Mesenchymal stem cell (in vitro differentiated cells and primary cell): ENCODE measurements at regions not wholly inside any gene's neighbourhood (a gene's known extent, or its start where the extent isn't known, plus 50 kb on each side); places are given as distances from the start of the nearest gene placed in this dataset.

Experiments
- DNase-seq: peaks from one replicate; pipeline ENCODE4 v3.0.0-alpha.2; 2013
- H2AFZ ChIP-seq: one replicate; pipeline ENCODE4 v1.6.1; 2013; ENCODE audit warnings: low read depth, mild to moderate bottlenecking, control low read depth, inconsistent platforms, low read length, moderate library complexity
- H2AK5ac ChIP-seq: 2 replicates; pipeline ENCODE4 v1.6.1; 2013; ENCODE audit warnings: low read length, moderate library complexity, mild to moderate bottlenecking, inconsistent platforms; ENCODE audit not compliant: severe bottlenecking
- H2BK120ac ChIP-seq: one replicate; pipeline ENCODE4 v1.6.1; 2013; ENCODE audit warnings: low read depth, mild to moderate bottlenecking, inconsistent platforms, low read length, moderate library complexity
- H2BK12ac ChIP-seq, 2 experiments: one replicate each; pipeline ENCODE4 v1.6.1; 2013; ENCODE audit warnings: inconsistent platforms in 2 of 2, low read length in 2 of 2, mild to moderate bottlenecking in 2 of 2, moderate library complexity in 2 of 2, control low read depth in 1 of 2
- H2BK15ac ChIP-seq: one replicate; pipeline ENCODE4 v1.6.1; 2013; ENCODE audit warnings: mild to moderate bottlenecking, low read depth, inconsistent platforms; ENCODE audit not compliant: poor library complexity, severe bottlenecking
- H2BK5ac ChIP-seq: 2 replicates; pipeline ENCODE4 v1.6.1; 2013; ENCODE audit warnings: low read depth, mild to moderate bottlenecking, low read length, control low read depth, inconsistent platforms; ENCODE audit not compliant: poor library complexity, severe bottlenecking
- H3K14ac ChIP-seq, 2 experiments: one replicate each; pipeline ENCODE4 v1.6.1; 2013; ENCODE audit warnings: inconsistent platforms in 2 of 2, low read length in 2 of 2, control low read depth in 1 of 2, mild to moderate bottlenecking in 1 of 2, moderate library complexity in 1 of 2
- H3K18ac ChIP-seq, 2 experiments: one replicate each; pipeline ENCODE4 v1.6.1; 2013; ENCODE audit warnings: inconsistent platforms in 2 of 2, low read length in 2 of 2, control low read depth in 1 of 2, low read depth in 1 of 2, mild to moderate bottlenecking in 1 of 2
- H3K23ac ChIP-seq, 2 experiments: one replicate each; pipeline ENCODE4 v1.6.1; 2013; ENCODE audit warnings: inconsistent platforms in 2 of 2, low read length in 2 of 2, mild to moderate bottlenecking in 2 of 2, moderate library complexity in 2 of 2, control low read depth in 1 of 2
- H3K27ac ChIP-seq: 2 replicates; pipeline ENCODE4 v1.5.1; 2013; ENCODE audit warnings: mild to moderate bottlenecking, moderate library complexity, low read length, control low read depth, inconsistent platforms; ENCODE audit not compliant: poor library complexity, severe bottlenecking
- H3K27me3 ChIP-seq, 2 experiments: 2 replicates each; pipeline versions ENCODE4 v1.6.1 to v1.7.0; 2013; ENCODE audit warnings: low read length in 2 of 2, mild to moderate bottlenecking in 2 of 2, moderate library complexity in 2 of 2, control low read depth in 1 of 2, inconsistent platforms in 1 of 2; ENCODE audit not compliant: control insufficient read depth in 1 of 2, insufficient read depth in 1 of 2
- H3K36me3 ChIP-seq, 2 experiments: 2 replicates each; pipeline versions ENCODE4 v1.6.1 to v1.7.0; 2013; ENCODE audit warnings: low read length in 2 of 2, control low read depth in 1 of 2, inconsistent platforms in 1 of 2, low read depth in 1 of 2, mild to moderate bottlenecking in 1 of 2; ENCODE audit not compliant: insufficient read depth in 2 of 2, control insufficient read depth in 1 of 2
- H3K4ac ChIP-seq, 2 experiments: one replicate each; pipeline ENCODE4 v1.6.1; 2013; ENCODE audit warnings: inconsistent platforms in 2 of 2, low read length in 2 of 2, mild to moderate bottlenecking in 2 of 2, moderate library complexity in 2 of 2, control low read depth in 1 of 2, low read depth in 1 of 2
- H3K4me1 ChIP-seq: 2 replicates; pipeline ENCODE4 v1.6.1; 2013; ENCODE audit warnings: low read depth, low read length, control low read depth; ENCODE audit not compliant: control insufficient read depth, insufficient read depth
- H3K4me2 ChIP-seq: 2 replicates; pipeline ENCODE4 v1.6.1; 2013; ENCODE audit warnings: low read length, mild to moderate bottlenecking, inconsistent platforms; ENCODE audit not compliant: poor library complexity, severe bottlenecking
- H3K4me3 ChIP-seq, 2 experiments: 2 replicates each; pipeline versions ENCODE4 v1.5.1 to v1.7.0; 2013; ENCODE audit warnings: low read length in 2 of 2, mild to moderate bottlenecking in 2 of 2, control low read depth in 1 of 2, low read depth in 1 of 2; ENCODE audit not compliant: insufficient read depth in 1 of 2
- H3K79me1 ChIP-seq: replicated peaks from 2 replicates; pipeline ENCODE4 v1.6.1; 2013; ENCODE audit warnings: mild to moderate bottlenecking, control low read depth, low read length, inconsistent platforms; ENCODE audit not compliant: poor library complexity, severe bottlenecking
- H3K9ac ChIP-seq: 2 replicates; pipeline ENCODE4 v1.7.0; 2013; ENCODE audit warnings: mild to moderate bottlenecking, low read length, moderate library complexity
- H3K9me3 ChIP-seq: 2 replicates; pipeline ENCODE4 v1.7.0; 2013; ENCODE audit warnings: mild to moderate bottlenecking, low read length; ENCODE audit not compliant: control insufficient read depth
- H4K8ac ChIP-seq: one replicate; pipeline ENCODE4 v1.6.1; 2013; ENCODE audit warnings: inconsistent platforms, mild to moderate bottlenecking, low read length, moderate library complexity
- H4K91ac ChIP-seq: one replicate; pipeline ENCODE4 v1.6.1; 2013; ENCODE audit warnings: mild to moderate bottlenecking, low read length, inconsistent platforms
- WGBS: methylation state at CpG from one replicate; pipeline ENCODE4 v1.1.7; 2013; ENCODE audit warnings: mixed read lengths; 5-methylcytosine and 5-hydroxymethylcytosine counted together

GRCh38 chr3:43810797-43811196 lies 120.1 kb downstream of the ABHD5 start:
- Histone ChIP-seq H3K36me3 (no peaks in the 10 kb centered on the region), H3K4ac (no peak overlapping the region), H2BK15ac (no peak overlapping the region), H2AFZ (no peak overlapping the region), H3K27ac (no peak overlapping the region), H3K4me3 (no peak overlapping the region), H3K27me3 (peaks cover 0 to 2% of the 10 kb centered on the region in 2 experiments), H2BK5ac (no peak overlapping the region), H3K4me1 (no peaks in the 10 kb centered on the region), H3K14ac (no peak overlapping the region), H3K18ac (no peak overlapping the region), H3K9me3 (no peaks in the 10 kb centered on the region), H2AK5ac (no peak overlapping the region), H3K23ac (no peak overlapping the region), H4K8ac (no peak overlapping the region), H3K9ac (no peak overlapping the region), H2BK120ac (no peak overlapping the region), H4K91ac (no peak overlapping the region), H2BK12ac (no peak overlapping the region), H3K4me2 (no peak overlapping the region), H3K79me1 (no peaks in the 10 kb centered on the region)
- 100% methylated on average over 2 of the region's 2 CpGs for WGBS
- no peak for DNase-seq

- no peaks in the 10 kb centered on the region for H3K36me3 ChIP-seq
- H2AK5ac ChIP-seq = no peak overlapping the region
- H3K4me3 ChIP-seq = no peak overlapping the region
- no peaks in the 10 kb centered on the region for H3K79me1 ChIP-seq
- H3K4me1 ChIP-seq = peaks cover 2% of the 10 kb centered on the region
- H3K4ac ChIP-seq = no peak overlapping the region
- H3K9me3 ChIP-seq = no peaks in the 10 kb centered on the region
- no peak overlapping the region for H4K91ac ChIP-seq
- 40% methylated on average over 1 of the region's 1 CpG for WGBS
- H3K18ac ChIP-seq = no peak overlapping the region
- H3K27me3 ChIP-seq = no peaks in the 10 kb centered on the region
- no peak overlapping the region for H3K9ac ChIP-seq
- DNase-seq = no peak
- no peak overlapping the region for H2AFZ ChIP-seq
- H2BK5ac ChIP-seq = no peak overlapping the region
- no peak overlapping the region for H2BK120ac ChIP-seq
- no peak overlapping the region for H2BK12ac ChIP-seq
- H4K8ac ChIP-seq = no peak overlapping the region
- no peak overlapping the region for H3K4me2 ChIP-seq
- H3K23ac ChIP-seq = no peak overlapping the region
- no peak overlapping the region for H3K14ac ChIP-seq
- H3K27ac ChIP-seq = no peak overlapping the region
- H2BK15ac ChIP-seq = no peak overlapping the region
Measured at GRCh38 chr3:43814461-43814860, 123.7 kb downstream of the ABHD5 start.

- H3K9me3 ChIP-seq = no peaks in the 10 kb centered on the region
- no peak for DNase-seq
- no peak overlapping the region for H3K9ac ChIP-seq
- H3K27me3 ChIP-seq = no peaks in the 10 kb centered on the region
- H3K79me1 ChIP-seq = no peaks in the 10 kb centered on the region
- H3K18ac ChIP-seq = no peak overlapping the region
- no peak overlapping the region for H2BK12ac ChIP-seq
- H3K4me3 ChIP-seq = no peak overlapping the region
- H4K91ac ChIP-seq = no peak overlapping the region
- H3K23ac ChIP-seq = no peak overlapping the region
- no peaks in the 10 kb centered on the region for H3K36me3 ChIP-seq
- no peak overlapping the region for H2BK15ac ChIP-seq
- WGBS = 40% methylated on average over 1 of the region's 1 CpG
- no peak overlapping the region for H2AFZ ChIP-seq
- H3K27ac ChIP-seq = no peak overlapping the region
- H2AK5ac ChIP-seq = no peak overlapping the region
- peaks cover 4% of the 10 kb centered on the region for H3K4me1 ChIP-seq
- H3K14ac ChIP-seq = no peak overlapping the region
- no peak overlapping the region for H2BK120ac ChIP-seq
- H3K4ac ChIP-seq = no peak overlapping the region
- H2BK5ac ChIP-seq = no peak overlapping the region
- H4K8ac ChIP-seq = no peak overlapping the region
- no peak overlapping the region for H3K4me2 ChIP-seq
Measured at GRCh38 chr3:43816372-43816771, 125.6 kb downstream of the ABHD5 start.

GRCh38 chr3:43817064-43817463 lies 126.3 kb downstream of the ABHD5 start:
- no peak overlapping the region for H2BK5ac ChIP-seq
- no peak overlapping the region for H4K91ac ChIP-seq
- H3K4me3 ChIP-seq = no peak overlapping the region
- H3K27me3 ChIP-seq = no peaks in the 10 kb centered on the region
- H2BK12ac ChIP-seq = no peak overlapping the region
- no peak overlapping the region for H2AK5ac ChIP-seq
- H2BK15ac ChIP-seq = no peak overlapping the region
- no peak overlapping the region for H3K23ac ChIP-seq
- H3K36me3 ChIP-seq = no peaks in the 10 kb centered on the region
- no peak overlapping the region for H3K27ac ChIP-seq
- no peak overlapping the region for H2AFZ ChIP-seq
- H3K9ac ChIP-seq = no peak overlapping the region
- H3K9me3 ChIP-seq = no peaks in the 10 kb centered on the region
- DNase-seq = no peak
- no peak overlapping the region for H3K4me2 ChIP-seq
- no peak overlapping the region for H2BK120ac ChIP-seq
- H4K8ac ChIP-seq = no peak overlapping the region
- no peak overlapping the region for H3K4ac ChIP-seq
- H3K18ac ChIP-seq = no peak overlapping the region
- H3K14ac ChIP-seq = no peak overlapping the region
- 90% methylated on average over 2 of the region's 2 CpGs for WGBS
- peaks cover 4% of the 10 kb centered on the region for H3K4me1 ChIP-seq
- H3K79me1 ChIP-seq = no peaks in the 10 kb centered on the region
